ENCODE measurements at regions not wholly inside any gene's neighbourhood (a gene's known extent, or its start where the extent isn't known, plus 50 kb on each side); places are given as distances from the start of the nearest gene placed in this dataset.

- no peak for DNase-seq (ENCODE audit: extremely low read depth, low read depth)
- no peak overlapping the region for H3K4me3 ChIP-seq (replicated peaks; ENCODE audit: low read depth, low read length)
- no peak for TF ChIP-seq CTCF (IDR thresholded peaks at IDR 0.05; ENCODE audit: low read depth, low read length, missing control alignments)
These were observed 318.8 kb downstream of the ACTL7B start for GRCh38 chr9:108536836-108537601.

- no peak for DNase-seq (ENCODE audit: extremely low read depth, low read depth)
- peak; percentile 57 for TF ChIP-seq CTCF (IDR thresholded peaks at IDR 0.05; ENCODE audit: low read depth, low read length, missing control alignments)
- no peak overlapping the region for H3K4me3 ChIP-seq (replicated peaks; ENCODE audit: low read depth, low read length)
These were observed 320.3 kb downstream of the ACTL7B start for GRCh38 chr9:108535526-108535925.

GRCh38 chr9:108534741-108535140, 321.0 kb downstream of the ACTL7B start:
- no peak for TF ChIP-seq CTCF (IDR thresholded peaks at IDR 0.05; ENCODE audit: low read depth, low read length, missing control alignments)
- no peak overlapping the region for H3K4me3 ChIP-seq (replicated peaks; ENCODE audit: low read depth, low read length)
- DNase-seq (ENCODE audit: extremely low read depth, low read depth) = peak; percentile 53

GRCh38 chr9:108530141-108530540, 325.6 kb downstream of the ACTL7B start:
- no peak overlapping the region for H3K4me3 ChIP-seq (replicated peaks; ENCODE audit: low read depth, low read length)
- no peak for TF ChIP-seq CTCF (IDR thresholded peaks at IDR 0.05; ENCODE audit: low read depth, low read length, missing control alignments)
- DNase-seq (ENCODE audit: extremely low read depth, low read depth) = no peak

GRCh38 chr9:108528231-108528630, 327.6 kb downstream of the ACTL7B start:
- TF ChIP-seq CTCF (IDR thresholded peaks at IDR 0.05; ENCODE audit: low read depth, low read length, missing control alignments) = no peak
- DNase-seq (ENCODE audit: extremely low read depth, low read depth) = no peak
- no peak overlapping the region for H3K4me3 ChIP-seq (replicated peaks; ENCODE audit: low read depth, low read length)

GRCh38 chr9:108526518-108526917, 329.3 kb downstream of the ACTL7B start:
- no peak overlapping the region for H3K4me3 ChIP-seq (replicated peaks; ENCODE audit: low read depth, low read length)
- no peak for DNase-seq (ENCODE audit: extremely low read depth, low read depth)
- no peak for TF ChIP-seq CTCF (IDR thresholded peaks at IDR 0.05; ENCODE audit: low read depth, low read length, missing control alignments)

- no peak overlapping the region for H3K4me3 ChIP-seq (replicated peaks; ENCODE audit: low read depth, low read length)
- DNase-seq (ENCODE audit: extremely low read depth, low read depth) = no peak
- TF ChIP-seq CTCF (IDR thresholded peaks at IDR 0.05; ENCODE audit: low read depth, low read length, missing control alignments) = no peak
These were observed 330.6 kb downstream of the ACTL7B start for GRCh38 chr9:108525186-108525585.

Data from HFF-Myc (cell line).